GM12878 (cell line): ENCODE measurements at regions not wholly inside any gene's neighbourhood (a gene's known extent, or its start where the extent isn't known, plus 50 kb on each side); places are given as distances from the start of the nearest gene placed in this dataset.

Experiments used
- ATAC-seq: fragments of 200-7000 bp; cut with Tn5 transposase; 3 replicates; pipeline ENCODE4 v1.9.1; 2020; ENCODE audit warnings: mild to moderate bottlenecking, moderate library complexity
- BruUV-seq: library from RNA; stranded (reverse); fragments of 400-500 nt; replicated peaks from 2 replicates; lab custom pipeline; 2021; lab: Mats Ljungman, UMichigan
- CTCF ChIA-PET: fragments of 300-600 bp; sonication (Branson Sonifier 250); formaldehyde crosslinking; extraction: SDS; loops from one replicate; lab custom pipeline; 2021; ENCODE audit warnings: inconsistent platforms; lab: Yijun Ruan, JAX
- POLR2A ChIA-PET: fragments of 350-600 bp; formaldehyde crosslinking; extraction: SDS; loops from one replicate; lab custom pipeline; 2021; ENCODE audit warnings: inconsistent platforms; lab: Charles Lee
- RAD21 ChIA-PET: fragments of 300-600 bp; sonication (Branson Sonifier 250); formaldehyde crosslinking; loops from one replicate; lab custom pipeline; 2023; ENCODE audit warnings: antibody characterized with exemption; ENCODE audit not compliant: unreplicated experiment; lab: Charles Lee
- SMC1A ChIA-PET: fragments of 300-600 bp; sonication (Branson Sonifier 250); formaldehyde crosslinking; loops from one replicate; lab custom pipeline; 2023; ENCODE audit not compliant: unreplicated experiment, uncharacterized antibody; lab: Charles Lee
- DNase-seq: peaks from one replicate; pipeline ENCODE4 v3.0.0-alpha.2; 2011; ENCODE audit warnings: low read depth, low spot score
- FAIRE-seq: peaks from 3 replicates; lab custom pipeline; 2011; peaks lifted over from hg19 to GRCh38; lab: Jason Lieb, UNC
- H2AFZ ChIP-seq: 2 replicates; pipeline ENCODE4 v1.6.0; 2011; ENCODE audit warnings: low read depth, low read length, control low read depth; ENCODE audit not compliant: control insufficient read depth
- H3K27ac ChIP-seq: 2 replicates; pipeline ENCODE4 v1.5.1; 2011; ENCODE audit warnings: control low read depth; ENCODE audit not compliant: control insufficient read depth, insufficient read depth
- H3K27me3 ChIP-seq, 2 experiments: replicated peaks in 1 of 2; 2 replicates each; pipeline versions ENCODE4 v1.6.0 to v1.6.1; 2011; ENCODE audit warnings: low read length in 1 of 2; ENCODE audit not compliant: control insufficient read depth in 2 of 2, insufficient read depth in 2 of 2
- H3K36me3 ChIP-seq, 2 experiments: 2 replicates each; pipeline ENCODE4 v1.5.1; 2011; ENCODE audit warnings: low read length in 1 of 2; ENCODE audit not compliant: control insufficient read depth in 2 of 2, insufficient read depth in 2 of 2
- H3K4me1 ChIP-seq: 2 replicates; pipeline ENCODE4 v1.6.1; 2011; ENCODE audit warnings: mild to moderate bottlenecking, low read length, moderate library complexity, mixed read lengths; ENCODE audit not compliant: control insufficient read depth, insufficient read depth
- H3K4me2 ChIP-seq: 2 replicates; pipeline ENCODE4 v1.6.0; 2011; ENCODE audit warnings: control low read depth; ENCODE audit not compliant: control insufficient read depth, insufficient read depth
- H3K4me3 ChIP-seq: fragments of 200-600 bp; sonication (generic); 2 replicates; pipeline ENCODE4 v1.5.1; 2016
- H3K79me2 ChIP-seq: 2 replicates; pipeline ENCODE4 v1.6.0; 2011; ENCODE audit warnings: low read length; ENCODE audit not compliant: control insufficient read depth, insufficient read depth
- H3K9ac ChIP-seq: 2 replicates; pipeline ENCODE4 v1.8.0; 2011; ENCODE audit warnings: low read length, control low read depth, mixed read lengths; ENCODE audit not compliant: control insufficient read depth, insufficient read depth
- H3K9me3 ChIP-seq: replicated peaks from 3 replicates; pipeline ENCODE4 v1.5.1; 2011; ENCODE audit warnings: mild to moderate bottlenecking, low read length; ENCODE audit not compliant: control insufficient read depth, insufficient read depth
- H4K20me1 ChIP-seq: 2 replicates; pipeline ENCODE4 v1.6.0; 2011; ENCODE audit not compliant: control insufficient read depth, insufficient read depth
- BCL11A ChIP-seq: IDR thresholded peaks from 2 replicates; pipeline ENCODE4 v1.6.1; 2011; ENCODE audit warnings: low read depth, low read length
- CBFB ChIP-seq: IDR thresholded peaks from 2 replicates; pipeline ENCODE4 v1.6.1; 2016; ENCODE audit warnings: antibody characterized with exemption, low read depth
- CEBPB ChIP-seq, 2 experiments: fragments of 150-350 bp in 1 of 2; IDR thresholded peaks; 2 replicates each; pipeline ENCODE4 v1.6.1; 2012 to 2014; ENCODE audit warnings: low read depth in 2 of 2, low read length in 2 of 2, borderline replicate concordance in 1 of 2, inconsistent platforms in 1 of 2
- HDAC6 ChIP-seq: fragments of 200-600 bp; sonication (generic); IDR thresholded peaks from one replicate; pipeline ENCODE4 v1.8.0; 2017; ENCODE audit warnings: antibody characterized with exemption; ENCODE audit not compliant: unreplicated experiment
- HDGF ChIP-seq: fragments of 450-650 bp; IDR thresholded peaks from 2 replicates; pipeline ENCODE4 v1.6.1; 2016; ENCODE audit warnings: antibody characterized with exemption
- JUND ChIP-seq: IDR thresholded peaks from 2 replicates; pipeline ENCODE4 v1.6.1; 2012; ENCODE audit warnings: low read depth, mild to moderate bottlenecking, low read length, improper control_type of control experiment, moderate library complexity
- MXI1 ChIP-seq: fragments of 150-350 bp; IDR thresholded peaks from 2 replicates; pipeline ENCODE4 v1.6.1; 2011; ENCODE audit warnings: low read depth, mild to moderate bottlenecking, inconsistent platforms, low read length, improper control_type of control experiment
- PRDM15 ChIP-seq: fragments of 450-650 bp; formaldehyde crosslinking; IDR thresholded peaks from 2 replicates; pipeline ENCODE4 v1.4.0; 2020; ENCODE audit warnings: mild to moderate bottlenecking, moderate library complexity
- SIX5 ChIP-seq: IDR thresholded peaks from 2 replicates; pipeline ENCODE4 v1.6.1; 2011; ENCODE audit warnings: mild to moderate bottlenecking, low read depth, low read length, moderate library complexity; ENCODE audit not compliant: severe bottlenecking
- SP1 ChIP-seq: IDR thresholded peaks from one replicate; pipeline ENCODE4 v1.6.1; 2011; ENCODE audit warnings: low read depth, low read length
- SUZ12 ChIP-seq: fragments of 200-600 bp; sonication (generic); IDR thresholded peaks from one replicate; pipeline ENCODE4 v1.6.1; 2018; ENCODE audit warnings: antibody characterized with exemption, mild to moderate bottlenecking; ENCODE audit not compliant: unreplicated experiment
- TARDBP ChIP-seq: IDR thresholded peaks from 2 replicates; pipeline ENCODE4 v1.6.1; 2016; ENCODE audit warnings: borderline replicate concordance
- ZNF274 ChIP-seq: IDR thresholded peaks from one replicate; pipeline ENCODE4 v1.8.0; 2011; ENCODE audit not compliant: insufficient read length, insufficient read depth
- ZNF384 ChIP-seq: IDR thresholded peaks from 2 replicates; pipeline ENCODE4 v1.6.1; 2012; ENCODE audit warnings: low read depth, mild to moderate bottlenecking, low read length, improper control_type of control experiment, borderline replicate concordance
- WGBS: methylation state at CpG from one replicate; pipeline ENCODE4 v1.1.6; 2016; ENCODE audit warnings: low lambda C conversion rate; ENCODE audit not compliant: insufficient replicate concordance, insufficient coverage; ENCODE audit errors: missing lambda C conversion rate; 5-methylcytosine and 5-hydroxymethylcytosine counted together
- in situ Hi-C: fragments of 300-500 bp; cut with MboI; formaldehyde crosslinking; loops from 9 replicates; pipeline ENCODE4 v1.14.3; 2018; ENCODE audit warnings: mixed read lengths
- intact Hi-C: fragments of 100-400 bp; cut with micrococcal nuclease; formaldehyde crosslinking; loops from one replicate; pipeline ENCODE4 v1.14.2; 2022; ENCODE audit not compliant: unreplicated experiment
- TF ChIP-seq, protein P1 (sequence below): fragments of 450-650 bp; IDR thresholded peaks from 2 replicates; pipeline ENCODE4 v1.6.1; 2017; ENCODE audit warnings: mild to moderate bottlenecking, low read depth, inconsistent platforms; ENCODE audit not compliant: poor library complexity, severe bottlenecking
- TF ChIP-seq, protein P2 (sequence below): IDR thresholded peaks from 2 replicates; pipeline ENCODE4 v1.6.1; 2012; ENCODE audit warnings: low read depth, low read length, improper control_type of control experiment

DNA sequence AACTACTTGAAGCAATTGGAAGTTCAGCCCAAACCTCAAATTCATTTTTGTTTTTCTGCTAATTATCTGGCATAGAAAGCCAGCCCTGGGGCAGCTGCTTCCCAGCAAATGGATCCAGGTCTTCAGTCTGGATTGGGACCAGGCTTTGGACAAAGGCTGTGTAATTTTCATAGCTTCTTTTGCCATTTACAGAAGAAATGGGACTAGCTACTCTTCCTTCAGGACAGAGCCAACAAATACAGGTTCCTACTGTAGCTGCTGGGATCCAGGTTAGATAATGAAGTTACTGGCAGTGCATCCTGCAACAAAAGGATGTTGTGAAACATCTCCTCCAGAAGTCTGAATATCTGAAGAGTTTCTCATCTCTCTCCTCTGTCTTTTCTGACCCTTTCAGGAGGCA lies 171.5 kb upstream of the CAMK1G start (continued):
- TF ChIP-seq, protein P1, sequence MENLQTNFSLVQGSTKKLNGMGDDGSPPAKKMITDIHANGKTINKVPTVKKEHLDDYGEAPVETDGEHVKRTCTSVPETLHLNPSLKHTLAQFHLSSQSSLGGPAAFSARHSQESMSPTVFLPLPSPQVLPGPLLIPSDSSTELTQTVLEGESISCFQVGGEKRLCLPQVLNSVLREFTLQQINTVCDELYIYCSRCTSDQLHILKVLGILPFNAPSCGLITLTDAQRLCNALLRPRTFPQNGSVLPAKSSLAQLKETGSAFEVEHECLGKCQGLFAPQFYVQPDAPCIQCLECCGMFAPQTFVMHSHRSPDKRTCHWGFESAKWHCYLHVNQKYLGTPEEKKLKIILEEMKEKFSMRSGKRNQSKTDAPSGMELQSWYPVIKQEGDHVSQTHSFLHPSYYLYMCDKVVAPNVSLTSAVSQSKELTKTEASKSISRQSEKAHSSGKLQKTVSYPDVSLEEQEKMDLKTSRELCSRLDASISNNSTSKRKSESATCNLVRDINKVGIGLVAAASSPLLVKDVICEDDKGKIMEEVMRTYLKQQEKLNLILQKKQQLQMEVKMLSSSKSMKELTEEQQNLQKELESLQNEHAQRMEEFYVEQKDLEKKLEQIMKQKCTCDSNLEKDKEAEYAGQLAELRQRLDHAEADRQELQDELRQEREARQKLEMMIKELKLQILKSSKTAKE, result no peak
- TF ChIP-seq JUND (no peak), BCL11A (no peak), ZNF384 (no peak), SIX5 (no peak), CBFB (no peak), MXI1 (no peak), SUZ12 (no peak), TARDBP (no peak)

- ChIA-PET CTCF (interaction anchor here (0.5 kb wide), 1 partner anchor 341 kb away, joined by 3 read pairs; no protein-coding TSS in a partner anchor), SMC1A (interaction anchor here (1.0 kb wide), 1 partner anchor 9 kb away, joined by 4 read pairs; no protein-coding TSS in a partner anchor), POLR2A (no interaction called here), RAD21 (no interaction called here)
- WGBS, result 0% methylated on average over 1 of the region's 1 CpG
- FAIRE-seq (no peak), ATAC-seq (no peak), DNase-seq (no peak)
- Histone ChIP-seq H3K9me3 (no peaks in the 10 kb centered on the region), H3K27ac (no peak overlapping the region), H4K20me1 (no peaks in the 10 kb centered on the region), H3K4me1 (no peaks in the 10 kb centered on the region), H3K4me3 (no peak overlapping the region), H3K79me2 (no peaks in the 10 kb centered on the region), H2AFZ (no peak overlapping the region), H3K4me2 (no peak overlapping the region), H3K36me3 (no peaks in the 10 kb centered on the region), H3K27me3 (0 out of 4 replicates have a peak, but pooled peaks cover 0 to 2% of the 10 kb centered on the region in 2 experiments), H3K9ac (no peak overlapping the region)
- in situ Hi-C loops, result no loop called here
- intact Hi-C loops, result no loop called here
- BruUV-seq, result no TSS peak
- TF ChIP-seq, protein P2, sequence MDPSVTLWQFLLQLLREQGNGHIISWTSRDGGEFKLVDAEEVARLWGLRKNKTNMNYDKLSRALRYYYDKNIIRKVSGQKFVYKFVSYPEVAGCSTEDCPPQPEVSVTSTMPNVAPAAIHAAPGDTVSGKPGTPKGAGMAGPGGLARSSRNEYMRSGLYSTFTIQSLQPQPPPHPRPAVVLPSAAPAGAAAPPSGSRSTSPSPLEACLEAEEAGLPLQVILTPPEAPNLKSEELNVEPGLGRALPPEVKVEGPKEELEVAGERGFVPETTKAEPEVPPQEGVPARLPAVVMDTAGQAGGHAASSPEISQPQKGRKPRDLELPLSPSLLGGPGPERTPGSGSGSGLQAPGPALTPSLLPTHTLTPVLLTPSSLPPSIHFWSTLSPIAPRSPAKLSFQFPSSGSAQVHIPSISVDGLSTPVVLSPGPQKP, result no peak
- TF ChIP-seq HDGF (no peak), SP1 (no peak), TARDBP (no peak), PRDM15 (CRISPR knock-in tag) (no peak), CEBPB (IDR thresholded peaks at IDR 0.05; ENCODE audit: borderline replicate concordance in 1 of 2, low read depth in 2 of 2, low read length in 2 of 2) (no peak), ZNF274 (no peak), HDAC6 (no peak)
Measured at GRCh38 chr1:209412566-209412965, 170.9 kb upstream of the CAMK1G start.
